DND-41 (cell line): ENCODE measurements at regions not wholly inside any gene's neighbourhood (a gene's known extent, or its start where the extent isn't known, plus 50 kb on each side); places are given as distances from the start of the nearest gene placed in this dataset.

Experiments used
- CTCF ChIP-seq: IDR thresholded peaks from 2 replicates; pipeline ENCODE4 v1.5.1; 2012; ENCODE audit warnings: borderline replicate concordance, low read length, moderate library complexity, mild to moderate bottlenecking; ENCODE audit not compliant: poor library complexity, severe bottlenecking; ENCODE audit errors: extremely low read depth
- EZH2 ChIP-seq: IDR thresholded peaks from 3 replicates; pipeline ENCODE4 v1.6.1; 2012; ENCODE audit warnings: borderline replicate concordance, low read depth, mild to moderate bottlenecking, moderate library complexity, low read length, inconsistent platforms; ENCODE audit not compliant: severe bottlenecking

GRCh38 chr10:56586461-56586891, 225.4 kb upstream of the ZWINT start:
- no peak for TF ChIP-seq CTCF
- TF ChIP-seq EZH2 = no peak
